ENCODE measurements at regions not wholly inside any gene's neighbourhood (a gene's known extent, or its start where the extent isn't known, plus 50 kb on each side); places are given as distances from the start of the nearest gene placed in this dataset.

- Histone ChIP-seq H3K4me3 (ENCODE audit: low read length in 3 of 3) (no peak overlapping the region), H3K9ac (ENCODE audit: low read length in 3 of 3) (no peak overlapping the region), H3K4me1 (ENCODE audit: control insufficient read depth in 2 of 3, insufficient read depth in 2 of 3, low read depth in 1 of 3, low read length in 3 of 3) (no peaks in the 10 kb centered on the region), H3K27ac (ENCODE audit: low read depth in 2 of 2, low read length in 2 of 2) (no peak overlapping the region), H3K9me3 (ENCODE audit: control insufficient read depth in 2 of 3, insufficient read depth in 1 of 3, low read length in 3 of 3) (no peaks in the 10 kb centered on the region), H3K36me3 (ENCODE audit: control insufficient read depth in 2 of 3, insufficient read depth in 3 of 3, low read length in 3 of 3) (no peaks in the 10 kb centered on the region), H3K27me3 (ENCODE audit: control insufficient read depth, insufficient read depth, low read length) (no peaks in the 10 kb centered on the region)
- no peak for TF ChIP-seq CTCF (IDR thresholded peaks at IDR 0.05; ENCODE audit: borderline replicate concordance, extremely low read depth, insufficient read depth)
- FAIRE-seq: no peak
- DNase-seq: no peak
- intact Hi-C loops (cut with DNase I): no loop called here
Measured at GRCh38 chr13:76049376-76049746, 413.2 kb downstream of the LMO7 start.

GRCh38 chr13:76048675-76049375, 412.7 kb downstream of the LMO7 start:
- no peaks in the 10 kb centered on the region for H3K9me3 ChIP-seq (ENCODE audit: control insufficient read depth in 2 of 3, insufficient read depth in 1 of 3, low read length in 3 of 3)
- no peaks in the 10 kb centered on the region for H3K27me3 ChIP-seq (ENCODE audit: control insufficient read depth, insufficient read depth, low read length)
- no peak overlapping the region for H3K27ac ChIP-seq (ENCODE audit: low read depth in 2 of 2, low read length in 2 of 2)
- no peaks in the 10 kb centered on the region for H3K36me3 ChIP-seq (ENCODE audit: control insufficient read depth in 2 of 3, insufficient read depth in 3 of 3, low read length in 3 of 3)
- FAIRE-seq (no peak), DNase-seq (peak in 2 of 5 donors; percentile 3 to 8)
- no peaks in the 10 kb centered on the region for H3K4me1 ChIP-seq (ENCODE audit: control insufficient read depth in 2 of 3, insufficient read depth in 2 of 3, low read depth in 1 of 3, low read length in 3 of 3)
- H3K9ac ChIP-seq (ENCODE audit: low read length in 3 of 3): no peak overlapping the region
- intact Hi-C loops (cut with DNase I): no loop called here
- no peak overlapping the region for H3K4me3 ChIP-seq (ENCODE audit: low read length in 3 of 3)
- no peak for TF ChIP-seq CTCF (IDR thresholded peaks at IDR 0.05; ENCODE audit: borderline replicate concordance, extremely low read depth, insufficient read depth)

GRCh38 chr13:76048131-76048530, 412.0 kb downstream of the LMO7 start:
- H3K4me3 ChIP-seq (ENCODE audit: low read length in 3 of 3): no peak overlapping the region
- no peaks in the 10 kb centered on the region for H3K36me3 ChIP-seq (ENCODE audit: control insufficient read depth in 2 of 3, insufficient read depth in 3 of 3, low read length in 3 of 3)
- no peak for TF ChIP-seq CTCF (IDR thresholded peaks at IDR 0.05; ENCODE audit: borderline replicate concordance, extremely low read depth, insufficient read depth)
- H3K9me3 ChIP-seq (ENCODE audit: control insufficient read depth in 2 of 3, insufficient read depth in 1 of 3, low read length in 3 of 3): no peaks in the 10 kb centered on the region
- H3K4me1 ChIP-seq (ENCODE audit: control insufficient read depth in 2 of 3, insufficient read depth in 2 of 3, low read depth in 1 of 3, low read length in 3 of 3): no peaks in the 10 kb centered on the region
- H3K27me3 ChIP-seq (ENCODE audit: control insufficient read depth, insufficient read depth, low read length): no peaks in the 10 kb centered on the region
- DNase-seq (no peak), FAIRE-seq (no peak)
- intact Hi-C loops (cut with DNase I): no loop called here
- no peak overlapping the region for H3K9ac ChIP-seq (ENCODE audit: low read length in 3 of 3)
- no peak overlapping the region for H3K27ac ChIP-seq (ENCODE audit: low read depth in 2 of 2, low read length in 2 of 2)

- no peak overlapping the region for H3K9ac ChIP-seq (ENCODE audit: low read length in 3 of 3)
- no peaks in the 10 kb centered on the region for H3K4me1 ChIP-seq (ENCODE audit: control insufficient read depth in 2 of 3, insufficient read depth in 2 of 3, low read depth in 1 of 3, low read length in 3 of 3)
- no peak for TF ChIP-seq CTCF (IDR thresholded peaks at IDR 0.05; ENCODE audit: borderline replicate concordance, extremely low read depth, insufficient read depth)
- H3K9me3 ChIP-seq (ENCODE audit: control insufficient read depth in 2 of 3, insufficient read depth in 1 of 3, low read length in 3 of 3): no peaks in the 10 kb centered on the region
- DNase-seq (no peak), FAIRE-seq (no peak)
- H3K36me3 ChIP-seq (ENCODE audit: control insufficient read depth in 2 of 3, insufficient read depth in 3 of 3, low read length in 3 of 3): no peaks in the 10 kb centered on the region
- intact Hi-C loops (cut with DNase I): no loop called here
- H3K4me3 ChIP-seq (ENCODE audit: low read length in 3 of 3): no peak overlapping the region
- H3K27ac ChIP-seq (ENCODE audit: low read depth in 2 of 2, low read length in 2 of 2): no peak overlapping the region
- H3K27me3 ChIP-seq (ENCODE audit: control insufficient read depth, insufficient read depth, low read length): no peaks in the 10 kb centered on the region
Measured at GRCh38 chr13:76043874-76044273, 407.7 kb downstream of the LMO7 start.

Data from kidney (tissue), 13 donors.